ENCODE measurements at regions not wholly inside any gene's neighbourhood (a gene's known extent, or its start where the extent isn't known, plus 50 kb on each side); places are given as distances from the start of the nearest gene placed in this dataset.
"Not testable (repeated sequence)": the region's sequence is repeated elsewhere in the genome, so short reads cannot be mapped to it uniquely, and the experiment has no call there.

GRCh38 chr12:92400006-92400405 is 254.4 kb upstream of the BTG1 start:
- no peak for DNase-seq (ENCODE audit: low read depth in 2 of 2)

- no peak for DNase-seq (ENCODE audit: low read depth in 2 of 2)
Measured at GRCh38 chr12:92398565-92399309, 253.1 kb upstream of the BTG1 start.

- DNase-seq (ENCODE audit: low read depth in 2 of 2), result no peak
Measured at GRCh38 chr12:92396647-92397252, 251.1 kb upstream of the BTG1 start.

GRCh38 chr12:92395322-92395721 is 249.7 kb upstream of the BTG1 start:
- DNase-seq (ENCODE audit: low read depth in 2 of 2), result no peak

GRCh38 chr12:92394895-92395294 is 249.2 kb upstream of the BTG1 start:
- DNase-seq (ENCODE audit: low read depth in 2 of 2), result no peak

- no peak for DNase-seq (ENCODE audit: low read depth in 2 of 2)
Measured at GRCh38 chr12:92393504-92393903, 247.9 kb upstream of the BTG1 start.

- not testable (repeated sequence) for DNase-seq (ENCODE audit: low read depth in 2 of 2)
Measured at GRCh38 chr12:92391726-92392125, 246.1 kb upstream of the BTG1 start.

GRCh38 chr12:92389466-92389865 is 243.8 kb upstream of the BTG1 start:
- no peak for DNase-seq (ENCODE audit: low read depth in 2 of 2)

GRCh38 chr12:92385296-92385695 is 239.7 kb upstream of the BTG1 start:
- no peak for DNase-seq (ENCODE audit: low read depth in 2 of 2)

GRCh38 chr12:92384571-92384970 is 238.9 kb upstream of the BTG1 start:
- DNase-seq (ENCODE audit: low read depth in 2 of 2), result no peak

GRCh38 chr12:92382383-92382878 is 236.8 kb upstream of the BTG1 start:
- no peak for DNase-seq (ENCODE audit: low read depth in 2 of 2)

GRCh38 chr12:92381856-92382255 is 236.2 kb upstream of the BTG1 start:
- no peak for DNase-seq (ENCODE audit: low read depth in 2 of 2)

- DNase-seq (ENCODE audit: low read depth in 2 of 2), result no peak
Measured at GRCh38 chr12:92378682-92379479, 233.2 kb upstream of the BTG1 start.

- DNase-seq (ENCODE audit: low read depth in 2 of 2), result not testable (repeated sequence)
Measured at GRCh38 chr12:92375504-92375903, 229.9 kb upstream of the BTG1 start.

GRCh38 chr12:92370828-92371227 is 225.2 kb upstream of the BTG1 start:
- no peak for DNase-seq (ENCODE audit: low read depth in 2 of 2)

GRCh38 chr12:92369636-92370035 is 224.0 kb upstream of the BTG1 start:
- DNase-seq (ENCODE audit: low read depth in 2 of 2), result no peak

- no peak for DNase-seq (ENCODE audit: low read depth in 2 of 2)
Measured at GRCh38 chr12:92369056-92369455, 223.4 kb upstream of the BTG1 start.

GRCh38 chr12:92365836-92366235 is 220.2 kb upstream of the BTG1 start:
- no peak for DNase-seq (ENCODE audit: low read depth in 2 of 2)

- DNase-seq (ENCODE audit: low read depth in 2 of 2), result no peak
Measured at GRCh38 chr12:92365333-92365732, 219.7 kb upstream of the BTG1 start.

GRCh38 chr12:92363295-92364146 is 217.9 kb upstream of the BTG1 start:
- no peak for DNase-seq (ENCODE audit: low read depth in 2 of 2)

- DNase-seq (ENCODE audit: low read depth in 2 of 2), result no peak
Measured at GRCh38 chr12:92362785-92363184, 217.1 kb upstream of the BTG1 start.

- DNase-seq (ENCODE audit: low read depth in 2 of 2), result no peak
Measured at GRCh38 chr12:92362126-92362525, 216.5 kb upstream of the BTG1 start.

Data from activated CD4-positive, alpha-beta T cell treated with anti-CD3 and anti-CD28 coated beads for 24 hours (primary cell).